ENCODE measurements at regions not wholly inside any gene's neighbourhood (a gene's known extent, or its start where the extent isn't known, plus 50 kb on each side); places are given as distances from the start of the nearest gene placed in this dataset.
"Not testable (repeated sequence)": the region's sequence is repeated elsewhere in the genome, so short reads cannot be mapped to it uniquely, and the experiment has no call there.

DNA sequence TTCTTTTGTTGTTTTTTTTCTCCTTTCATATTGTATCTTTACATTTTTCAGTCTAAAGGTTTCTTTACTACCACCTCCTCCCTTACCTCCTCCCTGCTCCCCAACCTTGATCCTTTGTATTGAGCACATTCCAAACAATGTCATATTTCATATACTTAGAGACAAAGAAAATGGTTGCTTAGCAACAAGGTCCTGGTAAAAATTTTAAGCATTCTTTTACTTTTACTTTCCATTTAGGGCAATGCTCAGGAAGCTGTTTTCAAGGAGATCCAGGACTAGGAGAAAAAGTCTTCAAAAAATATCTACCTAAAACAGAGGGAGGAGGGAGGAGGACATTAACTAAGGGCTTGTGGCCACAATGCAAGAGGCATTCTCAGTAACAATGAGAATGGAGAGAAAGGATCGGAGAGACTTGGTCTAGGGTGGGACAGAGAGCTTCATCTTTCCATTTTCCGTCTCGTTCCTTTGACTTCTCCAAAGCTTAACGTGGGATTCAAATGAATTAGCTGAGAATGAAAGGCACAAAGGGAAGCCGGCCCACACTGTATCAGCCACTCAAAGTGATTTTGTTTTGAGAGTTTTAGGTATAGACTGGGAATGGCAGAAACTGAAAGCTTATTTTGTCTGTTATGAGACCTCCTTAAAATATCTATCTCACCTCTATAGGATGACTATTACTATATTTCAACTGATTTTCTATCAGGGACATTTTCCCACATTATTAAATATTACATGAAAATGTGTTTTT, 455.7 kb downstream of the RAB38 start:
- TF ChIP-seq, protein P1, sequence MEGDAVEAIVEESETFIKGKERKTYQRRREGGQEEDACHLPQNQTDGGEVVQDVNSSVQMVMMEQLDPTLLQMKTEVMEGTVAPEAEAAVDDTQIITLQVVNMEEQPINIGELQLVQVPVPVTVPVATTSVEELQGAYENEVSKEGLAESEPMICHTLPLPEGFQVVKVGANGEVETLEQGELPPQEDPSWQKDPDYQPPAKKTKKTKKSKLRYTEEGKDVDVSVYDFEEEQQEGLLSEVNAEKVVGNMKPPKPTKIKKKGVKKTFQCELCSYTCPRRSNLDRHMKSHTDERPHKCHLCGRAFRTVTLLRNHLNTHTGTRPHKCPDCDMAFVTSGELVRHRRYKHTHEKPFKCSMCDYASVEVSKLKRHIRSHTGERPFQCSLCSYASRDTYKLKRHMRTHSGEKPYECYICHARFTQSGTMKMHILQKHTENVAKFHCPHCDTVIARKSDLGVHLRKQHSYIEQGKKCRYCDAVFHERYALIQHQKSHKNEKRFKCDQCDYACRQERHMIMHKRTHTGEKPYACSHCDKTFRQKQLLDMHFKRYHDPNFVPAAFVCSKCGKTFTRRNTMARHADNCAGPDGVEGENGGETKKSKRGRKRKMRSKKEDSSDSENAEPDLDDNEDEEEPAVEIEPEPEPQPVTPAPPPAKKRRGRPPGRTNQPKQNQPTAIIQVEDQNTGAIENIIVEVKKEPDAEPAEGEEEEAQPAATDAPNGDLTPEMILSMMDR (IDR thresholded peaks at IDR 0.05) = no peak
- intact Hi-C loops (cut with DNase I, micrococcal nuclease) = no loop called here
- DNase-seq = no peak

DNA sequence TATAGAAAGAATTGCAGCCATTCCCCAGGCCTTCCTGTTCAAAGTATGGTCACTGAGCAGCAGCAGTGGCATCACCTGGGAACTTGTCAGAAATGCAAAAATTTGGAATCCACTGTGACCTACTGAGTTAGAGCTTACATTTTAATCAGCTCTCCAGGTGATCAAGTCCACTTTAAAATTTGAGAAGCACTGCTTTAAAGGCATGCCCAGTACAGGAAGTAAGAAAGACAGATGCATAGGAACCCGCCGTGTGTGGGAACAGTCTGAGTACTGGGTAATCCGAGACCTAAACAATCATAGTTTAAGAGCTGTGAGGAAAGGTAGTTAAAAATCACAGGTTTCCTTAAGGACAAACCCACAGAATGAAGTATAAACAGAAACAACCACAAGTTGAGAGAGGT, 462.4 kb downstream of the RAB38 start:
- DNase-seq (no peak), ATAC-seq (no peak)
- H3K4me3 ChIP-seq = no peak overlapping the region
- H3K4me1 ChIP-seq (ENCODE audit: low read depth) = no peaks in the 10 kb centered on the region
- intact Hi-C loops (cut with DNase I, micrococcal nuclease) = no loop called here
- no peaks in the 10 kb centered on the region for H3K9me3 ChIP-seq
- no peaks in the 10 kb centered on the region for H3K36me3 ChIP-seq (ENCODE audit: low read depth)
- TF ChIP-seq, protein P1 (IDR thresholded peaks at IDR 0.05) = no peak

More for the DNA sequence above, 455.7 kb downstream of the RAB38 start:
- no peak overlapping the region for H3K4me3 ChIP-seq
- H3K36me3 ChIP-seq (ENCODE audit: low read depth) = no peaks in the 10 kb centered on the region
- no peak for ATAC-seq
- no peaks in the 10 kb centered on the region for H3K4me1 ChIP-seq (ENCODE audit: low read depth)
- no peaks in the 10 kb centered on the region for H3K9me3 ChIP-seq

DNA sequence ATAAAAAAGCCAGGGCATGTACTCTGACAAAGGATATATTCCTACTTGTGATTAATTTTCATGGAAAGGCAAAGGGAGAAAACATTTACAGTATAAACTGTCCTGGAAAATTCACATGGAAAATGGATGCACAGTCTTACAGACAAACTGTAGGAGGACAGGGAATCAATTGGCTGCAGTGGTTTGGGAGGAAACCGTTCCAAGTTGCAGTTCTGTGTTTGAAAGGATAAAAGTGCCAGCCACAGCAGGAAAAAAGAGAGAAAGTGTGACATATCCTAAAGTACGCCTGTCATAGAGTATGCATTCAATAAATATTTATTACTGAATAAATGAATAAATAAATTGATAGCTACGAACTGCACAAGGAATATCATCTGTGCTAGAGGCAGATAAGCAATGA, 462.9 kb downstream of the RAB38 start:
- intact Hi-C loops (cut with DNase I, micrococcal nuclease) = no loop called here
- no peaks in the 10 kb centered on the region for H3K36me3 ChIP-seq (ENCODE audit: low read depth)
- no peak overlapping the region for H3K4me3 ChIP-seq
- TF ChIP-seq, protein P1 (IDR thresholded peaks at IDR 0.05) = no peak
- no peaks in the 10 kb centered on the region for H3K4me1 ChIP-seq (ENCODE audit: low read depth)
- DNase-seq (no peak), ATAC-seq (no peak)
- no peaks in the 10 kb centered on the region for H3K9me3 ChIP-seq

DNA sequence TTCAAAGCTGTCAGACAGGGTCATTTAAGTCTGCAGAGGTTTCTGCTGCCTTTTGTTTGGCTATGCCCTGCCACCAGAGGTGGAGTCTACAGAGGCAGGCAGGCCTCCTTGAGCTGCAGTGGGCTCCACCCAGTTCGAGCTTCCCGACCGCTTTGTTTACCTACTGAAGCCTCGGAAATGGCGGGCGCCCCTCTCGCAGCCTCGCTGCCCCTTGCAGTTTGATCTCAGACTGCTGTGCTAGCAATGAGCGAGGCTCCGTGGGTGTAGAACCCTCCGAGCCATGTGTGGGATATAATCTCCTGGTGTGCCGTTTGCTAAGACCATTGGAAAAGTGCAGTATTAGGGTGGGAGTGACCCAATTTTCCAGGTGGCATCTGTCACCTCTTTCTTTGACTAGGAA, 471.7 kb downstream of the RAB38 start:
- ATAC-seq; H3K4me1 ChIP-seq (ENCODE audit: low read depth); H3K9me3 ChIP-seq; H3K36me3 ChIP-seq (ENCODE audit: low read depth); intact Hi-C loops (cut with DNase I, micrococcal nuclease); H3K4me3 ChIP-seq: not testable (repeated sequence)
- peak in 1 of 3 donors; percentile 26 for DNase-seq

DNA sequence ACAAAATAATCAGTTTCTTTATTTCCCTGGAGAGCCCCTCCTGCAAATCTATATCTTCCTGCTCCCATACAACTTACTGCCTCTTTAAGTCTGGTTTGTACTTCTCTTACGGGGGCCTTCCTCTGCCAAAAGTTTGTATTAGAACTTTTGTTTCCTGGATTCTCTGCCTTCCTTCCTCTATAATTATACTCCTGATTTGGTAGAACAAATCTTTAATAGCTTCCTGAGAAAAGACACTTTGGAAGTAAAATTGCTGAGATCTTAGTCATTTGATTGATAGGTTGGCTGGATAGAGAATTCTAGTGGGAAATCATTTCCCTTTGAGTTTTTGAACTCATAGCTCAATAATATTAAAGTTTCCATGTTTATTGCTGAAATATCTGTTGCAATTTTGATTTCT, 499.2 kb downstream of the RAB38 start:
- H3K36me3 ChIP-seq (ENCODE audit: low read depth) = no peaks in the 10 kb centered on the region
- TF ChIP-seq, protein P1 (IDR thresholded peaks at IDR 0.05) = no peak
- no peak for DNase-seq
- no peaks in the 10 kb centered on the region for H3K4me1 ChIP-seq (ENCODE audit: low read depth)
- intact Hi-C loops (cut with DNase I, micrococcal nuclease) = no loop called here
- ATAC-seq = no peak
- no peak overlapping the region for H3K4me3 ChIP-seq
- H3K9me3 ChIP-seq = no peaks in the 10 kb centered on the region

DNA sequence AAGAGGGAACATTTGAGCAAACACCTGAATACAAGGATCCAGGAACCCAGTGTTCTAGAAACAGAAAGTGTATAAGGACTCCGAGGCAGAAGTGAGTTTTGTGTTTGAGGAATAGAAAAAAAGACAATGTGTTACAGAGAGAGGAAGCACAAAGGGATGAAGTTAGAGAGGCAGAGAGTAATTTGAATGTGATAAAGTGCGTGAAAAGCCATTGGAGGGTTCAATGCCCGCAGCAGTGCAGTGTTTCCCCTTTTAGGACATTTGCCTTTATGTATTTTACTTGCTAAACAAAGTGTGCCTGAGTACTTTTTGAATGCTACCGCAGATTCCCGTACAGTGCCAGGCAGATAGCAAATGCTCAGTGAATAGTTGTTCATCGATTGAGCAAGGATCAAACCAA, 508.5 kb downstream of the RAB38 start:
- H3K9me3 ChIP-seq = no peaks in the 10 kb centered on the region
- intact Hi-C loops (cut with DNase I, micrococcal nuclease) = no loop called here
- TF ChIP-seq, protein P1 (IDR thresholded peaks at IDR 0.05) = no peak
- H3K36me3 ChIP-seq (ENCODE audit: low read depth) = no peaks in the 10 kb centered on the region
- DNase-seq (no peak), ATAC-seq (no peak)
- H3K4me3 ChIP-seq = no peak overlapping the region
- H3K4me1 ChIP-seq (ENCODE audit: low read depth) = no peaks in the 10 kb centered on the region
